Activated naive CD4-positive, alpha-beta T cell treated with anti-CD3 and anti-CD28 coated beads, Interleukin-2, amount 50 U/mL, for 72 hours (primary cell): ENCODE measurements at regions not wholly inside any gene's neighbourhood (a gene's known extent, or its start where the extent isn't known, plus 50 kb on each side); places are given as distances from the start of the nearest gene placed in this dataset.

Experiments
- ATAC-seq, 2 donors: fragments of 150-1000 bp; cut with Tn5 transposase; 2 replicates each; pipeline ENCODE4 v1.10.0; 2021; ENCODE audit warnings: mild to moderate bottlenecking in 2 of 2, moderate library complexity in 2 of 2
- DNase-seq, 2 donors: peaks; one replicate each; pipeline ENCODE4 v3.0.0; 2021 to 2022; ENCODE audit warnings: low spot score in 2 of 2
- H3K27ac Mint-ChIP-seq, 2 donors: one replicate each; pipeline ENCODE4 v1.8.0; 2022; ENCODE audit warnings: mild to moderate bottlenecking in 2 of 2, mixed read lengths in 2 of 2
- H3K36me3 Mint-ChIP-seq, 2 donors: one replicate each; pipeline ENCODE4 v1.8.0; 2022; ENCODE audit warnings: mixed read lengths in 2 of 2
- H3K9me3 Mint-ChIP-seq, 2 donors: one replicate each; pipeline ENCODE4 v1.8.0; 2022; ENCODE audit warnings: mixed read lengths in 2 of 2

GRCh38 chr4:110897784-110898183 is 274.9 kb upstream of the PITX2 start:
- Mint-ChIP-seq H3K9me3 (peaks cover 0 to 3% of the 10 kb centered on the region in 2 donors), H3K27ac (no peak overlapping the region), H3K36me3 (no peaks in the 10 kb centered on the region)
- DNase-seq (no peak), ATAC-seq (no peak)

- ATAC-seq (no peak), DNase-seq (no peak)
- Mint-ChIP-seq H3K9me3 (peaks cover 0 to 3% of the 10 kb centered on the region in 2 donors), H3K36me3 (no peaks in the 10 kb centered on the region), H3K27ac (no peak overlapping the region)
Measured at GRCh38 chr4:110898290-110898689, 275.4 kb upstream of the PITX2 start.

GRCh38 chr4:110900213-110900769 is 277.4 kb upstream of the PITX2 start:
- no peak for ATAC-seq
- no peak for DNase-seq
- H3K27ac Mint-ChIP-seq = no peak overlapping the region
- H3K36me3 Mint-ChIP-seq = no peaks in the 10 kb centered on the region
- H3K9me3 Mint-ChIP-seq = peaks cover 0 to 3% of the 10 kb centered on the region in 2 donors

GRCh38 chr4:110902500-110902899 is 279.6 kb upstream of the PITX2 start:
- H3K9me3 Mint-ChIP-seq = peaks cover 0 to 10% of the 10 kb centered on the region in 2 donors
- no peak overlapping the region for H3K27ac Mint-ChIP-seq
- H3K36me3 Mint-ChIP-seq = no peaks in the 10 kb centered on the region
- ATAC-seq = no peak
- no peak for DNase-seq

- DNase-seq (no peak), ATAC-seq (no peak)
Measured at GRCh38 chr4:110904435-110905065, 281.7 kb upstream of the PITX2 start.

GRCh38 chr4:110905367-110905766 is 282.5 kb upstream of the PITX2 start:
- DNase-seq (no peak), ATAC-seq (no peak)
- no peaks in the 10 kb centered on the region for H3K36me3 Mint-ChIP-seq
- no peak overlapping the region for H3K27ac Mint-ChIP-seq
- peaks cover 0 to 7% of the 10 kb centered on the region in 2 donors for H3K9me3 Mint-ChIP-seq

More at GRCh38 chr4:110904435-110905065, 281.7 kb upstream of the PITX2 start:
- H3K36me3 Mint-ChIP-seq = no peaks in the 10 kb centered on the region
- no peak overlapping the region for H3K27ac Mint-ChIP-seq
- peaks cover 0 to 7% of the 10 kb centered on the region in 2 donors for H3K9me3 Mint-ChIP-seq

GRCh38 chr4:110907801-110908313 is 285.0 kb upstream of the PITX2 start:
- no peak for DNase-seq
- H3K9me3 Mint-ChIP-seq = peaks cover 0 to 7% of the 10 kb centered on the region in 2 donors
- H3K36me3 Mint-ChIP-seq = no peaks in the 10 kb centered on the region
- no peak overlapping the region for H3K27ac Mint-ChIP-seq
- no peak for ATAC-seq

GRCh38 chr4:110914791-110915190 is 291.9 kb upstream of the PITX2 start:
- Mint-ChIP-seq H3K9me3 (peaks cover 8 to 11% of the 10 kb centered on the region in 2 donors), H3K36me3 (no peaks in the 10 kb centered on the region), H3K27ac (no peak overlapping the region)
- ATAC-seq (no peak), DNase-seq (no peak)

GRCh38 chr4:110915301-110915700 is 292.4 kb upstream of the PITX2 start:
- Mint-ChIP-seq H3K9me3 (peaks cover 8 to 11% of the 10 kb centered on the region in 2 donors), H3K36me3 (no peaks in the 10 kb centered on the region), H3K27ac (no peak overlapping the region)
- DNase-seq (no peak), ATAC-seq (no peak)

- ATAC-seq = no peak
- Mint-ChIP-seq H3K27ac (no peak overlapping the region), H3K9me3 (peaks cover 12 to 14% of the 10 kb centered on the region in 2 donors), H3K36me3 (no peaks in the 10 kb centered on the region)
- DNase-seq = no peak
Measured at GRCh38 chr4:110916505-110916904, 293.6 kb upstream of the PITX2 start.

- Mint-ChIP-seq H3K9me3 (peaks cover 12 to 14% of the 10 kb centered on the region in 2 donors), H3K36me3 (no peaks in the 10 kb centered on the region)
- ATAC-seq = no peak
Measured at GRCh38 chr4:110917835-110918234, 295.0 kb upstream of the PITX2 start.

GRCh38 chr4:110920990-110921389 is 298.1 kb upstream of the PITX2 start:
- Mint-ChIP-seq H3K27ac (no peak overlapping the region), H3K9me3 (peaks cover 3 to 10% of the 10 kb centered on the region in 2 donors), H3K36me3 (no peaks in the 10 kb centered on the region)
- no peak for ATAC-seq
- no peak for DNase-seq

More at GRCh38 chr4:110917835-110918234, 295.0 kb upstream of the PITX2 start:
- H3K27ac Mint-ChIP-seq = no peak overlapping the region
- DNase-seq = no peak

GRCh38 chr4:110924761-110925160 is 301.9 kb upstream of the PITX2 start:
- Mint-ChIP-seq H3K36me3 (no peaks in the 10 kb centered on the region), H3K9me3 (peaks cover 7 to 10% of the 10 kb centered on the region in 2 donors), H3K27ac (no peak overlapping the region)
- DNase-seq = no peak
- ATAC-seq = no peak

- DNase-seq = no peak
- Mint-ChIP-seq H3K27ac (no peak overlapping the region), H3K9me3 (peaks cover 5 to 6% of the 10 kb centered on the region in 2 donors), H3K36me3 (no peaks in the 10 kb centered on the region)
- ATAC-seq = no peak
Measured at GRCh38 chr4:110926841-110927400, 304.0 kb upstream of the PITX2 start.

GRCh38 chr4:110933341-110933740 is 310.5 kb upstream of the PITX2 start:
- H3K36me3 Mint-ChIP-seq = no peaks in the 10 kb centered on the region
- no peak for ATAC-seq
- DNase-seq = no peak

GRCh38 chr4:110944501-110944900 is 321.6 kb upstream of the PITX2 start:
- no peak for DNase-seq
- ATAC-seq = no peak
- Mint-ChIP-seq H3K27ac (no peak overlapping the region), H3K36me3 (no peaks in the 10 kb centered on the region), H3K9me3 (peaks cover 8 to 11% of the 10 kb centered on the region in 2 donors)

More at GRCh38 chr4:110933341-110933740, 310.5 kb upstream of the PITX2 start:
- peaks cover 0 to 8% of the 10 kb centered on the region in 2 donors for H3K9me3 Mint-ChIP-seq
- H3K27ac Mint-ChIP-seq = no peak overlapping the region

GRCh38 chr4:110945600-110945999 is 322.7 kb upstream of the PITX2 start:
- no peak overlapping the region for H3K27ac Mint-ChIP-seq
- DNase-seq (no peak), ATAC-seq (no peak)
- H3K36me3 Mint-ChIP-seq = no peaks in the 10 kb centered on the region
- peaks cover 0 to 4% of the 10 kb centered on the region in 2 donors for H3K9me3 Mint-ChIP-seq
